Thymus (tissue), 11 donors: ENCODE measurements at regions not wholly inside any gene's neighbourhood (a gene's known extent, or its start where the extent isn't known, plus 50 kb on each side); places are given as distances from the start of the nearest gene placed in this dataset.
"Not testable (repeated sequence)": the region's sequence is repeated elsewhere in the genome, so short reads cannot be mapped to it uniquely, and the experiment has no call there.

Experiments
- DNase-seq, 9 donors: peaks; one replicate each; pipeline ENCODE4 v3.0.0-alpha.2; 2013; ENCODE audit warnings: low spot score in 9 of 9, low read depth in 6 of 9, missing footprints in 1 of 9
- H3K27ac ChIP-seq, 2 donors: one replicate each; pipeline ENCODE4 v1.5.1; 2013; ENCODE audit warnings: control low read depth in 1 of 2, low read depth in 1 of 2, low read length in 1 of 2, mild to moderate bottlenecking in 1 of 2, moderate library complexity in 1 of 2
- H3K27me3 ChIP-seq, 2 donors: one replicate each; pipeline ENCODE4 v1.5.1; 2013; ENCODE audit warnings: low read length in 1 of 2; ENCODE audit not compliant: control insufficient read depth in 2 of 2, insufficient read depth in 1 of 2
- H3K36me3 ChIP-seq, 2 donors: one replicate each; pipeline ENCODE4 v1.5.1; 2013; ENCODE audit warnings: low read length in 1 of 2, mild to moderate bottlenecking in 1 of 2, moderate library complexity in 1 of 2; ENCODE audit not compliant: control insufficient read depth in 2 of 2, insufficient read depth in 2 of 2
- H3K4me1 ChIP-seq, 2 donors: one replicate each; pipeline ENCODE4 v1.5.1; 2013; ENCODE audit warnings: low read length in 2 of 2; ENCODE audit not compliant: control insufficient read depth in 2 of 2, insufficient read depth in 2 of 2
- H3K4me3 ChIP-seq, 2 donors: one replicate each; pipeline ENCODE4 v1.5.1; 2013; ENCODE audit warnings: low read length in 2 of 2, control low read depth in 1 of 2, mild to moderate bottlenecking in 1 of 2
- H3K9me3 ChIP-seq, 2 donors: one replicate each; pipeline ENCODE4 v1.5.1; 2013; ENCODE audit warnings: low read length in 1 of 2, mild to moderate bottlenecking in 1 of 2; ENCODE audit not compliant: control insufficient read depth in 2 of 2, insufficient read depth in 1 of 2
- WGBS: extraction: QIAGEN DNeasy Blood & Tissue Kit; methylation state at CpG from one replicate; pipeline ENCODE4 v1.1.7; 2013; 5-methylcytosine and 5-hydroxymethylcytosine counted together
- donor health status: healthy.

DNA sequence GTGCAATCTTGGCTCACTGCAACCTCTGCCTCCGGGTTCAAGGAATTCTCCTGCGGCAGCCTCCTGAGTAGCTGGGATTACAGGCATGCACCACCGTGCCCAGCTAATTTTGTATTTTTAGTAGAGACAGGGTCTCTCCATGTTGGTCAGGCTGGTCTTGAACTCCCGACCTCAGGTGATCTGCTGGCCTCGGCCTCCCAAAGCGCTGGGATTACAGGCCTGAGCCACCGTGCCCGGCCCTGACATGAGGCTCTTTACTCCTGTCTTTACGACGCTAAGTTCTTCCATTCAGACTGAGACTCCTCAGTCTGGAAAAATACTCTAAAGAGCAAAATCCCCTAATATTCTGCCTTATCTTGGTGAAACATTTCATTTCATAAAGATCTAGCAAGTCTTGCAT lies 331.3 kb upstream of the SGO1 start:
- not testable (repeated sequence) for H3K9me3 ChIP-seq, H3K27ac ChIP-seq, DNase-seq, H3K4me1 ChIP-seq, H3K27me3 ChIP-seq, H3K36me3 ChIP-seq, H3K4me3 ChIP-seq
- 95% methylated on average over 10 of the region's 10 CpGs for WGBS

DNA sequence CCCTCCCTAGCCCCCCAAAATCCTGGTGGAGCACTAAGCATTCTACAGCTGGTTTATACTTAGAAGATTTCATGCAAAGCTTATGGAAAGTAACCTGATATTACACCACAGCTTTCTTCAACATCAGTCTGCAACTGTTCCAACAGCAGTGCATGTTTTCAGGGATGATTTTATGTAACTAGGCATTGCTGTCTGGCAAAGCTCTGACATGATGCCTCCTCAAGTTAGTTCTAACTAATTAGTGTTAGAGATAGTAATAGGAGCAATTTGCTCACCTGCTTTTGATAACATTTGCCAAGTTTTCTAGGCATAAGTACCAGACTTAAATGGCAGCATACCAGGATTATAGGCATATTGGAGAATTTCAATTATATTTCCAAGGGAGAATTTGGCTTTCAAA lies 330.3 kb upstream of the SGO1 start:
- Histone ChIP-seq H3K9me3 (no peaks in the 10 kb centered on the region), H3K27me3 (no peaks in the 10 kb centered on the region), H3K4me1 (no peaks in the 10 kb centered on the region), H3K27ac (no peak overlapping the region), H3K4me3 (no peak overlapping the region), H3K36me3 (no peaks in the 10 kb centered on the region)
- no peak for DNase-seq

DNA sequence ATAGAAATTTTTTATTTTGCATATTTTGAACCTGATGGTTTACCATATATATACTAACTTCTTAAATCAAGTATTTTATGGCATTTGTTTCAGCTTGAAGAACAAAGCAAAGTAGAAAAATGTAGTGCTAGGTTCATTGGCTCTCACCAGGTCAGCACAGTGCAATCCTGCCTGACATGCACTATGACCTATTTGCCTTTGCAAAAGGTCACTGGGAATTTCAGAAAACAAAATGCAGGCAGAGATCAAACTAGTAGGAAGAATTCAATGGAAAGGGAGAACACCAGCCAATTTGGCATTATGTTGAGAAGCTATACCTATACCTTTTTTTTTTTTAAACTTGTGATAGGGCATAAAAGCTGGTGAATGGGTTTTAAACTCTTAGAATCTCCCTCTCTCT lies 329.8 kb upstream of the SGO1 start:
- Histone ChIP-seq H3K36me3 (no peaks in the 10 kb centered on the region), H3K27ac (no peak overlapping the region)

DNA sequence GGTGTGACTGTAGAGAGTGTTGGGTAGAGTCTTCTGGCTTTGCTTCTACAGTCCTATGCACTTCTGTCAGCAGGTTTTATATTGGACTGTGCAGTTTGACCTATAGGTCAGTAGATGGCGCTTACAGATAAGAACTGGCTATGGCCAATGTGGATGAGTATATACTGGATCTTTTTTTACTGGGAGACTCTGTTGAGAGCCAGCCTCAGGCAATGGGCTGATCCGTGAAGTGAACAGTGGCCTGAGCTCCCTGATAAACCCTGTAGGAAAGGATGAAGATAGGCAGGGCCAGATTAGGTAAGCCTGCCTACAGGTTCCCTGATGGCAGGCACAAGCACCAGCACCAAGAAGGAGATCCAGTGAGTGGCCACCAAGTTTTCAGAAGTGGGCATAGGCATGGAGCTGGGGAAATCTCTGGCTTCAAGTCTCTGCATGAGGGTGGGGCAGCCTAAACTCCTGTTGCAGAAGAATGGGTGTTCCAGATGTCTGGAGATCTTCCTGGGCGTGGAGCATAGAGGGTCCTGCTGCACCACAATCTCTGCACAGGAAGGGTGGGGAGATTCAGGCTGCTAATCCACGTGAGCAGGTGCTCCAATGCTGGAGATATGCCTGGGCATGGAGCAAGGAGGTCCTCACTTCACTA lies 326.0 kb upstream of the SGO1 start:
- peak in 1 of 9 donors; percentile 5 for DNase-seq
- no peak overlapping the region for H3K27ac ChIP-seq
- no peaks in the 10 kb centered on the region for H3K9me3 ChIP-seq
- H3K36me3 ChIP-seq, result no peaks in the 10 kb centered on the region
- no peak overlapping the region for H3K4me3 ChIP-seq
- H3K27me3 ChIP-seq, result no peaks in the 10 kb centered on the region
- no peaks in the 10 kb centered on the region for H3K4me1 ChIP-seq
- 40% methylated on average over 4 of the region's 4 CpGs for WGBS

More for the DNA sequence above, 329.8 kb upstream of the SGO1 start:
- no peaks in the 10 kb centered on the region for H3K9me3 ChIP-seq
- H3K27me3 ChIP-seq, result no peaks in the 10 kb centered on the region
- H3K4me3 ChIP-seq, result no peak overlapping the region
- no peaks in the 10 kb centered on the region for H3K4me1 ChIP-seq
- no peak for DNase-seq

DNA sequence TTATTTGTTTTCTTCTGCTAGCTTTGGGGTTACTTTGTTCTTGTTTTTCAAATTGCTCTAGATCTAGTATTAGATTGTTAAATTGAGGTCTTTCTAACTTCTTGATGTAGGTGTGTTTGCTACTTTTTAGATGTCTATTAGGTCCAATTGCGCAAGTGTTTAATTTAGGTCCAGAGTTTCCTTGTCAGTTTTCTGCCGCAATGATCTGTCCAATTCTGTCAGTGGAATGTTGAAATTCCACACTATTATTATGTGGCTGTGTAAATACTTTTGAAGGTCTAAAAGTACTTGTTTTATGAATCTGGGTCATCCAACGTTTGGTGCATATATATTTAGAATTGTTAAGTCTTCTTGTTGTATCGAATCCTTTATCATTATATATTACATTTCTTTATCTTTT lies 324.4 kb upstream of the SGO1 start:
- DNase-seq, result no peak
- Histone ChIP-seq H3K27ac (no peak overlapping the region), H3K4me1 (no peaks in the 10 kb centered on the region), H3K9me3 (no peaks in the 10 kb centered on the region), H3K4me3 (no peak overlapping the region), H3K36me3 (no peaks in the 10 kb centered on the region), H3K27me3 (no peaks in the 10 kb centered on the region)
- WGBS, result 79% methylated on average over 4 of the region's 4 CpGs

DNA sequence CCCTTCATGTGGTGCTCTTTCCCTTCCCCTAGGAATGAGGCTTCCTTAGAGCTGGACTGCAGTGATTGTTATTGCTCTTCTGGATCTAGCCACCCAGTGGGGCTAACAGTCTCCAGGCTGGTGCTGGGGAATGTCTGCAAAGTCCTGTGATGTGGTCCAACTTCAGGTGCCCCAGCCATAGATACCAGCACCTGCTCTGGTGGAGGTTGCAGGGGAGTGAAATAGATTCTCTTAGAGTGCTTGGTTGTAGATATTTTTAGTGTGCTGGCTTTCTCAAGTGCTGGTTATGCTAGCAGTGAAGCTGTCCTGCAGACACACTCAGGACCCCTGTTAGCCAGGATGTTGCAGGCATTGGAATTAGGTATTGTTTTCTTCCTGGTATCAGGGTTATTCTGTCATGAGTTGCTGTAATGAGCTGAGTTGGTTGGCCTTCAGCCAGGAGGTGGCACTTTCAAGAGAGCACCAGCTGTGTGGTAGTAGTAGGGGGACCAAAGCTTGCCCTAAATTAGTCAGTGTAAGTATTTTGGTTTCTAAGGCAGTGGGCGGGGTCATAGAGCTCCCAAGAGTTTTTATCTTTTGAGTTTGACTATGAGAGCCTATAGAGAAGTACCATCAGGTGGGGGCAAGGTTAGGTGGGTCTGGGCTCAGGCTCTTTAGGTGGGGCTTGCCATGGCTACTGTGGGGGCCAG lies 317.5 kb upstream of the SGO1 start:
- H3K27ac ChIP-seq, result no peak overlapping the region
- 82% methylated on average over 1 of the region's 1 CpG for WGBS
- no peaks in the 10 kb centered on the region for H3K4me1 ChIP-seq
- H3K36me3 ChIP-seq, result no peaks in the 10 kb centered on the region
- no peaks in the 10 kb centered on the region for H3K27me3 ChIP-seq
- no peak overlapping the region for H3K4me3 ChIP-seq
- peaks cover 0 to 3% of the 10 kb centered on the region in 2 donors for H3K9me3 ChIP-seq
- no peak for DNase-seq

DNA sequence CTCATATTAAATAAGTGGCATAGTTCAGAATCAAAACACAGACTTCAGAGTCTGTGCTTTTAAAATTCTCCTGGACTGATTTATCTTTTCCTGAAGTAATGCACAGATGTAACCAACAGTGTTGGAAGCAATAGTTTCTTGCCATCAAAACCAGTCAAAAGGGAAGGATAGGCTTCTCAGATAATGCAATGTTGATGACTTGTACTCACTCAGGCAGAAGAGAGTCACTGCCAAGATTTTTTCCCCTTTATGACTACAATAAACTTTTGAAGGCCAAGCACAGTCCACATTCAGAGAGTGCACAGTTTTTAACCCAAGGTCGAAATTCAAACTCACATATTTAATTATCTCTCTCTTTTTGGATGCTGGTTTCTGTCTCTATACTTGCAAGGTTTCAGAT lies 305.0 kb upstream of the SGO1 start:
- Histone ChIP-seq H3K36me3 (no peaks in the 10 kb centered on the region), H3K4me1 (no peaks in the 10 kb centered on the region), H3K4me3 (no peak overlapping the region), H3K9me3 (no peaks in the 10 kb centered on the region), H3K27me3 (no peaks in the 10 kb centered on the region), H3K27ac (no peak overlapping the region)
- WGBS, result 68% methylated on average over 1 of the region's 1 CpG
- DNase-seq, result no peak

DNA sequence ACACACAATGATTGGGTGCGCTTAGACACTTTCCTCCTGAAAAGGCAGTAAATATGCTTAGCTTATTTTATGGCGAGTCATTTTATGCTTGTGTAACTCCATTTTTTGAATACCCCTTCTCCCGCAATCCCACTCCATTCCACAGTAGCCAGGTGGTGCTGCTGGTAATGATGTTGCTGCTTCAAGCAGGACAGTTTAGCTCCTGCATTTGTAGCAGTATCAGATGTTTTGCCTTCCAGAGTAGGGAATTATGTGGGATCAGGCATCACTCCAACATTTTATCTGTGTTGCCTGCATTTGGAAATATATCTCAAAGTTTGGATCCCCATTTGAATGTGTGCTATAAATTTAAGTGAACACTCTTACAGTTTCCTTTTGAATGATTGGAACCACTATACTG lies 302.1 kb upstream of the SGO1 start:
- 94% methylated on average over 3 of the region's 3 CpGs for WGBS
- DNase-seq, result no peak
- Histone ChIP-seq H3K4me1 (no peaks in the 10 kb centered on the region), H3K9me3 (no peaks in the 10 kb centered on the region), H3K4me3 (no peak overlapping the region), H3K27ac (no peak overlapping the region), H3K27me3 (no peaks in the 10 kb centered on the region), H3K36me3 (no peaks in the 10 kb centered on the region)

DNA sequence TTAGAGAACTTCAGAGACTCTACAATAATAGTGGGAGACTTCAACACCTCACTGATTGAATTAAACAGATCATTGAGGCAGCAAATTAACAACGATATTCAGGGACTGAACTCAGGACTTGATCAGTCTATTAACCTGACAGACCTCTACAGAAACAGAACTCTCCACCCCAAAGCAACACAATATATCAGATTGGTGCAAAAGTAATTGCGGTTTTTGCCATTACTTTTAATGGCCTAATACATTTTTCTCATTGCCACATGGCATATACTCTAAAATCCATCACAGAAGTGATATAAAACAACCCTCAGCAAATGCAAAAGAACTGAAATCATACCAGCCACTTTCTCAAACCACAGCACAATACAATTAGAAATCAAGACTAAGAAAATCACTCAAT lies 298.1 kb upstream of the SGO1 start:
- H3K36me3 ChIP-seq, result no peaks in the 10 kb centered on the region
- H3K4me3 ChIP-seq, result no peak overlapping the region
- H3K4me1 ChIP-seq, result no peaks in the 10 kb centered on the region
- H3K27ac ChIP-seq, result no peak overlapping the region
- H3K9me3 ChIP-seq, result peaks cover 0 to 10% of the 10 kb centered on the region in 2 donors
- H3K27me3 ChIP-seq, result no peaks in the 10 kb centered on the region
- 84% methylated on average over 2 of the region's 2 CpGs for WGBS
- DNase-seq, result no peak
